A673 (cell line): ENCODE measurements at regions not wholly inside any gene's neighbourhood (a gene's known extent, or its start where the extent isn't known, plus 50 kb on each side); places are given as distances from the start of the nearest gene placed in this dataset.

Experiments
- EZH2 ChIP-seq: fragments of 200-600 bp; sonication (generic); IDR thresholded peaks from 2 replicates; pipeline ENCODE4 v1.6.1; 2017; ENCODE audit warnings: borderline replicate concordance, low read depth, mild to moderate bottlenecking, mixed read lengths, antibody characterized with exemption, low read length; ENCODE audit not compliant: poor library complexity, severe bottlenecking
- TF ChIP-seq, protein P1 (sequence below): fragments of 300-800, 200-600 bp; sonication (generic); conservative IDR thresholded peaks from 2 replicates; pipeline ENCODE4 v1.5.1; 2017; ENCODE audit warnings: low read depth, mild to moderate bottlenecking, antibody characterized with exemption, low read length, moderate library complexity, mixed read lengths

DNA sequence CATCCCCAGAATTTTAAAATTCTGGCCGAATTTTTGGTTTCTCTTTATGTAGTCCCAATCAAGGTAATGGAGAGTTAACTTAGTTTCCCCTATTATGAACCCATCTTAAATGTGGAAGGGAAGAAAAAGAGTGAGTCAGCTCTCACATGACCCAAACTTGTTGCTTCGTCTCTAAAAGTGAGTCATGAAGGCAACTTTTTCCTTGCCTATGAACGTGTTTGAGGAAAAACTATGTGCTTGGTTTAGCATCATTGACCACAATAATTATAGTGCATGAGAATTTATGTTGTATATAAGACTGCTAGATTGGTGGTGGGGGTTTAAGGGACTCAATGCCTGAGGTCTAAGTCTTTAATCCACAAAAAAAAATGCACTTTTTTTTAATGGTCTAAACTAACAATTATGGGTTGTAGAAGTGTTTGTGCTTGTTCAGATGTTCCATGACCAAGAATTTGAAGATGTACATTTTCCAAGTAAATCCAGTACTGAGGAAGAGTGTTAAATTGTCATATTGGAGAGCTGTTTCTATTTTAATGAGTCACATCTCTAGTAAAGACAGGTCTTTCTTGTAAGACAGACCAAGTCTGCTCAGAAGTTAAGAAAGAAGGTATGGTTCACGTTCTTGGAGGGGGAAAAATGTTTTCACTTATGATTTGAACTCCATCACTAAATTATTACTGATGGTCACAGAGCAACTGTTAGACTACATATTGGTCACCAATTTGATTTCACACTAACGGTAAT is 409.9 kb upstream of the MARCKS start:
- TF ChIP-seq, protein P1, sequence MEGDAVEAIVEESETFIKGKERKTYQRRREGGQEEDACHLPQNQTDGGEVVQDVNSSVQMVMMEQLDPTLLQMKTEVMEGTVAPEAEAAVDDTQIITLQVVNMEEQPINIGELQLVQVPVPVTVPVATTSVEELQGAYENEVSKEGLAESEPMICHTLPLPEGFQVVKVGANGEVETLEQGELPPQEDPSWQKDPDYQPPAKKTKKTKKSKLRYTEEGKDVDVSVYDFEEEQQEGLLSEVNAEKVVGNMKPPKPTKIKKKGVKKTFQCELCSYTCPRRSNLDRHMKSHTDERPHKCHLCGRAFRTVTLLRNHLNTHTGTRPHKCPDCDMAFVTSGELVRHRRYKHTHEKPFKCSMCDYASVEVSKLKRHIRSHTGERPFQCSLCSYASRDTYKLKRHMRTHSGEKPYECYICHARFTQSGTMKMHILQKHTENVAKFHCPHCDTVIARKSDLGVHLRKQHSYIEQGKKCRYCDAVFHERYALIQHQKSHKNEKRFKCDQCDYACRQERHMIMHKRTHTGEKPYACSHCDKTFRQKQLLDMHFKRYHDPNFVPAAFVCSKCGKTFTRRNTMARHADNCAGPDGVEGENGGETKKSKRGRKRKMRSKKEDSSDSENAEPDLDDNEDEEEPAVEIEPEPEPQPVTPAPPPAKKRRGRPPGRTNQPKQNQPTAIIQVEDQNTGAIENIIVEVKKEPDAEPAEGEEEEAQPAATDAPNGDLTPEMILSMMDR: no peak
- no peak for TF ChIP-seq EZH2
